ENCODE measurements at regions not wholly inside any gene's neighbourhood (a gene's known extent, or its start where the extent isn't known, plus 50 kb on each side); places are given as distances from the start of the nearest gene placed in this dataset.

DNA sequence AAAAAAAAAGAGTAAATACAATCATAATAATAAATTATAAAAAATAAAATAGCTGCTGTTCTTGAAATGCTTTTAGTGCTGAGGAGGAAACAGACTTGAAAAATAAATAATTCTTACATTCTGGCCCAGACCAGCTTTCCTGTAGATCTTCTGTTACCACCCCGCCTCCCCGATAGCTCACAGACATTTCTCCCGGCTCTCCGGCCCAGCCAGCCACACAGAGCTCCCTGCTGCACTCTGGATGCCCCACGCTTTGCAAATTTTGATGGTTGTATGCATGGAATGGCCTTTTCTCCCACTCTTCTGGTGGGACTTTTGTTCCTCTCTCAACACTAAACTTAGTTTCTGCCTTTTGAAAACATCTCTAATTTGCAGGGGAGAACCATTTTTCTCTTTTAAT is 249.3 kb downstream of the ATP23 start:
- DNase-seq (ENCODE audit: low read depth in 3 of 3): no peak

- DNase-seq (ENCODE audit: low read depth in 3 of 3): no peak
Observed at GRCh38 chr12:58196971-58197370, 255.6 kb downstream of the ATP23 start.

DNA sequence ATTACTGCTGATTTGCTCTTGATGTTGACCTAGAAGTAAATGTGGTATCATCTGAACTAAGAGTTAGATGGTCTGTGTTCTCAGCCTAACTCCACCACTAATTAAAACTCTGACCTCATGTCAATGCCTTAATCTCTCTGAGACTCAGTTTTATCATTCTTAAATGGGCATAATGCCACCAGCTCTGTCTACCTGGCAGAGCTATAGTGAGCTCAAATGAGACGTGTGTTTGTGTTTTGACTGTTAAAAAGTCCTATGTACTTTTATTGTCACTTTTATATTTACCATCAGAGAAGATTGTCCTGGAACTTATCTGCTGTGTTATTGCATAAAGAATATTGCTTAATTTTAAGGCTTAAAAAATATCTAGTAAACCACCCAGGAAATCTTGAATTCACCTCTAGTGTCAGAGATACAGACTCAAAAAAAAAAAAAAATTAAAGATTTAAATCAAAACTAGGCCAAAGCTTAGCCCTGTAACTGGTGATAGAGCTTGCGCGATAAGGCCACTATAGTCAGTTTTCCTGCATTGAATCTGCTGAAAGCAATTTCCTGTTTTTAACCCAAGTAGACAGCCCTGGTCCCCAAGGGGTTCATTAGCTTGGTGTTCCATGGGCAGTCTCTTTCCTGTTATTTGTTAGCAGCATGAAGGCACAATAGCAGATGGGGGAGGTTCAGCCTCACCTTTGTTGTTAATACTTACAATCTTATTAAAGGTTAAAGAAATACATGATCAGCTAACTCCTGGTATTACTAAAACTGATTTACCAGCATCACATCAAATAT is 261.8 kb downstream of the ATP23 start:
- no peak for DNase-seq (ENCODE audit: low read depth in 3 of 3)

DNA sequence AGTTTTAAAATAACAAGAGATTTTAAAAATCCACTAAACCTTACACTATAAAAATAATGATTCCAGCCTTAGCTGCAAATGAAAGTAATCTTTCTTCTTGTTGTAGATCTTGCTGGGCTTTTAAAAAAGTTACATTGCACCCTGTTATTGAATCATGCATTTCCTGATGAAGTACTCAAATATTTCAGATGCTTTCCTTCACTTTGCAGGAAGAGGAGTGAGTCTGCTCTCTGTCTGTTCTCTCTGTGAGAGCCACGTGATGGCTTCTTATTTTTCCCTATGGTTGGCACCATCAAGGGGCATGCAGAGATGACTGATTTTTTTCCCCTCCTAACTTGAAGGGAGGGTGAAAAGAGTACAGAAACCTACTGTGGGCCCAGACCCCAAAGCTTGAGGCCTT is 262.7 kb downstream of the ATP23 start:
- DNase-seq (ENCODE audit: low read depth in 3 of 3): no peak

DNA sequence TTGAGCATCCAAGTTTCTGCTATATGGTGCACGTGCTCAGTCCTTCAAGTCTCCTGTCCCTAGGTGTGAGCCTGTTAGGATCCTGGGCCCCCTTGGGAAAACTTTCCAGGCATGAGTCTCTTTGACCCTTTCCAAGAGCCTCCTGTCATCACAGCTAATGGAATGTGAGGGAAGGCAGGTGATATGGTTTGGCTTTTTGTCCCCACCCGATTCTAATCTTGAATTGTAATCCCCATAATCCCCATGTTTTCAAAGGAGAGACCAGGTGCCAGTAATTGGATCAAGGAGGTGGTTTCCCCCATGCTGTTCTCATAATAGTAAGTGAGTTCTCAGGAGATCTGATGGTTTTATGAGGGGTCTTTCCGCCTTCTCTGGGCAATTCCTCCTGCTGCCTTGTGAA is 265.5 kb downstream of the ATP23 start:
- DNase-seq (ENCODE audit: low read depth in 3 of 3): no peak

GRCh38 chr12:58211211-58211610 is 269.8 kb downstream of the ATP23 start:
- DNase-seq (ENCODE audit: low read depth in 3 of 3): no peak

GRCh38 chr12:58217130-58217529 is 275.8 kb downstream of the ATP23 start:
- no peak for DNase-seq (ENCODE audit: low read depth in 3 of 3)

DNA sequence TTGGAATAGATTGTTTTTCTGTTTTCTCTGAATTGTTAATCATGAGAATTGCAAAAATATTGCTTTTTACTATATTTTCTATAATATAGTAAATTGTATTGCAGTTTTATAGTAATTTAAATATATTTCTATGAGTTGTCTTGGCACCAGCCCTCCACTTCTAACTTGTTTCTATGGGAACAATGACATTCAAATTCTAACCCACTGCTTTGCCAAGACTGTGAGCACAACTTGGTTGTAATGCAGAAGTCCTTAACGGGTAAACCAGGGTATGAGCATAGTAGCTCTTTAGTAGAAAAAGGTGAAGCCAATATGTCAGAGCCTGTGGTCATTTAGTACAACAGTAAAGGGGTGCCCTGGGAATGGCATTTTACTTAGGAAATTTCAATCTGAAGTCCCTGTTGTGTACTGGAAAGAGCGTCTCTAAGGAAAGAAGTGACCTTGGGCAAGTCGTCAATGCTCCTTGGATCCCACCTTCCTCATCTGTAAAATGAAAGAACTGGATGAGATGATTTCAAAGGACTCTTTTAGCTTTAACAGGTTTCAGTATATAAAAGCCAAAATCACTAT is 283.3 kb downstream of the ATP23 start:
- no peak for DNase-seq (ENCODE audit: low read depth in 3 of 3)

GRCh38 chr12:58225203-58225877 is 284.0 kb downstream of the ATP23 start:
- DNase-seq (ENCODE audit: low read depth in 3 of 3): no peak

- DNase-seq (ENCODE audit: low read depth in 3 of 3): no peak
Observed at GRCh38 chr12:58233886-58234285, 292.5 kb downstream of the ATP23 start.

- DNase-seq (ENCODE audit: low read depth in 3 of 3): no peak
Observed at GRCh38 chr12:58238411-58238810, 297.0 kb downstream of the ATP23 start.

DNA sequence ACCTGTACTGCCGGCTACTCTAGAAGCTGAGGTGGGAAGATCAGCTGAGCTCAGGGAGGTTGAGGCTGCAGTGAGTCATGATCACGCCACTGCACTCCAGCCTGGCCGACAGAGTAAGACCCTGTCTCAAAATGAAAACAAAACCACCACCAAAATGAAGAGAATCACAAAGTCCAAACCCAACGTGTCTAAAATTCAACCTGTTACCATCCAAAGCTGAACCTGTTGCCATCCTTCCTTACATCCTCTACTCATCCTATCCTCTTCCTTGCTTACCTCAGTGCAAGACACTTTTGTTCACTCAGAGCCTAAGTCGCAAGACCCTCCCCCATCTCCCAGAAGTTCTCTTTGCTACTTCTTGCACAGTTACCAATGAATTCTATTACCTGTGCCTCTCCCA is 299.7 kb downstream of the ATP23 start:
- DNase-seq (ENCODE audit: low read depth in 3 of 3): no peak

- no peak for DNase-seq (ENCODE audit: low read depth in 3 of 3)
Observed at GRCh38 chr12:58242796-58243630, 301.6 kb downstream of the ATP23 start.

DNA sequence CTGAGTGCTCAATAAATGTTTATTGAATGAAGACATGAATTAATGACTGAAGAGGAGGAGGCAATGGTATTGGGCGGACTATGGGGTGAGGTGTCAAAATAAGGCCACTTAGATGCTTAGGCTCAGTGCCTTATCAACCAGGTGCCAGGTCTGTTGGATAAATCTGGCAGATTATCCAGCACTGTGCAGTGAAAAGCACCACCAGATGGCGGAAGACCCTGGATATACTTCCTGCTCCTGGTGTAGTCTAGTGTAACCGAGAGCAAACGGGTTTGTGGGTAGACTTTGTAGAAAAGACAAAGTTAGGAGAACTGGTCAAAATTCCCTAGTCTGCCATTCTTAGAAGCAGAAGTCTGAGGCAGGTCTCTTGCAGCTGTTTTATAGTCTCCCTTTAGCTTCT is 306.3 kb downstream of the ATP23 start:
- no peak for DNase-seq (ENCODE audit: low read depth in 3 of 3)

GRCh38 chr12:58248599-58248998 is 307.2 kb downstream of the ATP23 start:
- no peak for DNase-seq (ENCODE audit: low read depth in 3 of 3)

DNA sequence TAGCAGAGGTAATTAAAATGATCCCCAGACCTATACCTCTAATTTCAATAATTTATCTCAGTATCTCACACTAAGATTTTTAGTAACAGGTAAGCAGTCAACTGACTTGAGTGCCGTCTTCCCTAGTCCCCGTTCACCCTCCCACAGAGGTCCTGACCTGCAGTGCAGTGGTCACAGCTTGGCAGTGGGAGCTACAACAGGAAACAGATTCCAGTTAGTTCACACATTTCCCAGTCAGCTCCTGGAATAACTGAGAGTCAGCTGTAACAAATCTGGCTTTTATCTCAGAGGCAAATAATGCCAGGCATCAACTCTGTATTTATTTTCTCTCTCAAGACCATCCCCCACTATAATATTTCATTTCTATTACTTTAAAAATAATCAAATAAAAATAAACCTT is 308.2 kb downstream of the ATP23 start:
- no peak for DNase-seq (ENCODE audit: low read depth in 3 of 3)

GRCh38 chr12:58250077-58250476 is 308.7 kb downstream of the ATP23 start:
- no peak for DNase-seq (ENCODE audit: low read depth in 3 of 3)

GRCh38 chr12:58252914-58253313 is 311.5 kb downstream of the ATP23 start:
- no peak for DNase-seq (ENCODE audit: low read depth in 3 of 3)

GRCh38 chr12:58253663-58254062 is 312.3 kb downstream of the ATP23 start:
- DNase-seq (ENCODE audit: low read depth in 3 of 3): no peak

DNA sequence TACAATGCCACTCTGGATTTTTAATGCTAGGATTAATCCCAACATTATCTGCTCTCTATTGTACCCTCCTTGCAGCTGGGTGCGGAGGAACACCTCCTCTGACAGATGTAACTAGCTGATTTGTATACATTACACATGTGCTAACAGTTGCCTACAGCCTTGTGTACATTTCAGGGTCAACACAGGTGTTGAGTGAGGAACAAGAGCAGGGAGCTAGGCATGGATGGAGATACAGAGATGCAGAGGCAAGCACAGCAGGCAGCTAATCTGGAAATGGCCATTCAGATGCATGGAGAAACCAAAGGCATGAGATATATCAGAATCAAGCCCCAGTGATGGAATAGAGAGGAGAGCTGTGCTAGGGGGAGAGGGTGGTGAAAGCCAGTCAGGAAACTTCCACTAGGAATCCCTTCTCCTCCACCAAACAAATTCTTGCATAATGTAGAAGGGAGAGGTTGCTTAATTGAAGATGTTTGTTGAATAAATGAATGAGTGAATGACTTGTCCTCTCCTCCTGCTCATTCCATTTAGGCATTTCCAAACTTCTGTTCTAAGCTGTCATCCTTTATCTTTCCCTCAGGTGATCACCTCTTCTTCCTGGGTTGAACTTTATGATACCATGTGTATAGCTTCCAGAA is 313.2 kb downstream of the ATP23 start:
- DNase-seq (ENCODE audit: low read depth in 3 of 3): no peak

GRCh38 chr12:58262796-58263195 is 321.4 kb downstream of the ATP23 start:
- no peak for DNase-seq (ENCODE audit: low read depth in 3 of 3)

DNA sequence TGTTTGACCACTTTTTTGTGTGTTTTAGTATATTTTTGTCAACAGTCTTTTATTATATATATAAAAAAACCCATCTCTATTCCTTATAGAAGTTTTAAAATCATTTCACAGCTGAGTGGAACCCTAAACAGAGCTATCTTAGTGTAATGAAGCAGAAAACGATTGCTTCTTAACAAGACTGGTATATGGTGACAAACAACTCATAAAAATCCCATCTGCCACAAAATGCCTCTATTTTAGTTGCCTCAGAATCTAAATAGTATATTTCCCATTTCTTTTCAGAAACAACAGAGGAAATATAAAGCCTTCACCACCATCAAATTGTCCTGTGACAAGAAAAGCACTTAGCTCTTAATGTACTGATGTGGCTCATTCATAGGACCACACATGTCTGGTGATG is 322.4 kb downstream of the ATP23 start:
- no peak for DNase-seq (ENCODE audit: low read depth in 3 of 3)
